MCF 10A (cell line): ENCODE measurements at regions not wholly inside any gene's neighbourhood (a gene's known extent, or its start where the extent isn't known, plus 50 kb on each side); places are given as distances from the start of the nearest gene placed in this dataset.
A peak's percentile ranks its signal among the peaks of the same experiment; 100 is the strongest.
"Not testable (repeated sequence)": the region's sequence is repeated elsewhere in the genome, so short reads cannot be mapped to it uniquely, and the experiment has no call there.

Experiments
- BruUV-seq: library from RNA; stranded (reverse); fragments of 400-500 nt; replicated peaks from 2 replicates; lab custom pipeline; 2021; lab: Mats Ljungman, UMichigan
- CTCF ChIA-PET: fragments of 300-600 bp; sonication (Branson Sonifier 250); formaldehyde crosslinking; extraction: SDS; loops from one replicate; lab custom pipeline; 2021; ENCODE audit warnings: antibody characterized with exemption, inconsistent platforms; lab: Yijun Ruan, JAX
- POLR2A ChIA-PET: fragments of 300-600, 350-650 bp; sonication (Branson Sonifier 250); formaldehyde crosslinking; extraction: SDS; loops from one replicate; lab custom pipeline; 2020; ENCODE audit warnings: antibody characterized with exemption, inconsistent platforms; lab: Yijun Ruan, JAX
- DNase-seq: peaks from one replicate; pipeline ENCODE4 v3.0.0-alpha.2; 2018; ENCODE audit not compliant: unreplicated experiment
- H3K27ac Mint-ChIP-seq: one replicate; pipeline ENCODE4 v1.8.0; 2022; ENCODE audit warnings: mild to moderate bottlenecking, low read depth, mixed read lengths; ENCODE audit not compliant: unreplicated experiment
- H3K27me3 Mint-ChIP-seq: one replicate; pipeline ENCODE4 v1.8.0; 2022; ENCODE audit warnings: mixed read lengths; ENCODE audit not compliant: insufficient read depth, unreplicated experiment
- H3K36me3 Mint-ChIP-seq: one replicate; pipeline ENCODE4 v1.8.0; 2022; ENCODE audit warnings: mild to moderate bottlenecking, moderate library complexity, mixed read lengths; ENCODE audit not compliant: insufficient read depth, unreplicated experiment
- H3K4me1 Mint-ChIP-seq: one replicate; pipeline ENCODE4 v1.8.0; 2022; ENCODE audit warnings: mixed read lengths; ENCODE audit not compliant: insufficient read depth, unreplicated experiment
- H3K4me3 Mint-ChIP-seq: one replicate; pipeline ENCODE4 v1.8.0; 2022; ENCODE audit warnings: mild to moderate bottlenecking, moderate library complexity, mixed read lengths; ENCODE audit not compliant: unreplicated experiment
- H3K9me3 Mint-ChIP-seq: one replicate; pipeline ENCODE4 v1.8.0; 2022; ENCODE audit warnings: mixed read lengths; ENCODE audit not compliant: unreplicated experiment
- intact Hi-C: fragments of 100-400 bp; cut with micrococcal nuclease; formaldehyde crosslinking; loops from 2 replicates; pipeline ENCODE4 v1.14.1; 2022
- TF ChIP-seq, protein P1 (sequence below): fragments of 200-600 bp; IDR thresholded peaks from one replicate; pipeline ENCODE4 v1.8.0; 2022; ENCODE audit warnings: antibody characterized with exemption, mild to moderate bottlenecking; ENCODE audit not compliant: unreplicated experiment

DNA sequence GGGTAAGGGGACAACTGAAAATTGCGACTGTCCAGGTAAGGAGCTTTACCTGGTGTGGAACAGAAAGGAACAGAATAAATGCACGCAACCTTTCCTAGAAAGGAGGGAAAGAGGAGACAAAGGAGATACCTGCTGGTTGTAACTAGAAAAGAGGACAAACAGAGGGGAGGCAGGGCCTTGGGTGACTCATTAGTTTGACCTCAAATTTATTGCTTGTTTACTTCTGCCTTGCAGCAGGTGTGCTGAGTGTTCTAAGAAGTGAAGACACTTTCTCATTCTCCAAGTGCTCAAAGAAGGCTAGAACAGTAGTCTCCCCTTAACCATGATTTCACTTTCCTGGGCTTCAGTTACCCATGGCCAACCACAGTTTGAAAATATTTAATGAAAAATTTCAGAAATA lies 123.1 kb upstream of the BOD1L1 start:
- Mint-ChIP-seq H3K9me3 (no peaks in the 10 kb centered on the region), H3K36me3 (no peaks in the 10 kb centered on the region), H3K27ac (no peak overlapping the region), H3K27me3 (no peaks in the 10 kb centered on the region), H3K4me1 (peaks cover 10% of the 10 kb centered on the region), H3K4me3 (no peak overlapping the region)
- no TSS peak for BruUV-seq
- DNase-seq = peak; percentile 7
- CTCF ChIA-PET = interaction anchor here (0.6 to 1.0 kb wide), 2 partner anchors 11 to 119 kb away, joined by 3 read pairs; no protein-coding TSS in a partner anchor
- POLR2A ChIA-PET = interaction anchor here (1.2 kb wide), 1 partner anchor 45 kb away, joined by 5 read pairs; no protein-coding TSS in a partner anchor
- TF ChIP-seq, protein P1, sequence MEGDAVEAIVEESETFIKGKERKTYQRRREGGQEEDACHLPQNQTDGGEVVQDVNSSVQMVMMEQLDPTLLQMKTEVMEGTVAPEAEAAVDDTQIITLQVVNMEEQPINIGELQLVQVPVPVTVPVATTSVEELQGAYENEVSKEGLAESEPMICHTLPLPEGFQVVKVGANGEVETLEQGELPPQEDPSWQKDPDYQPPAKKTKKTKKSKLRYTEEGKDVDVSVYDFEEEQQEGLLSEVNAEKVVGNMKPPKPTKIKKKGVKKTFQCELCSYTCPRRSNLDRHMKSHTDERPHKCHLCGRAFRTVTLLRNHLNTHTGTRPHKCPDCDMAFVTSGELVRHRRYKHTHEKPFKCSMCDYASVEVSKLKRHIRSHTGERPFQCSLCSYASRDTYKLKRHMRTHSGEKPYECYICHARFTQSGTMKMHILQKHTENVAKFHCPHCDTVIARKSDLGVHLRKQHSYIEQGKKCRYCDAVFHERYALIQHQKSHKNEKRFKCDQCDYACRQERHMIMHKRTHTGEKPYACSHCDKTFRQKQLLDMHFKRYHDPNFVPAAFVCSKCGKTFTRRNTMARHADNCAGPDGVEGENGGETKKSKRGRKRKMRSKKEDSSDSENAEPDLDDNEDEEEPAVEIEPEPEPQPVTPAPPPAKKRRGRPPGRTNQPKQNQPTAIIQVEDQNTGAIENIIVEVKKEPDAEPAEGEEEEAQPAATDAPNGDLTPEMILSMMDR = no peak
- intact Hi-C loops = no loop called here

DNA sequence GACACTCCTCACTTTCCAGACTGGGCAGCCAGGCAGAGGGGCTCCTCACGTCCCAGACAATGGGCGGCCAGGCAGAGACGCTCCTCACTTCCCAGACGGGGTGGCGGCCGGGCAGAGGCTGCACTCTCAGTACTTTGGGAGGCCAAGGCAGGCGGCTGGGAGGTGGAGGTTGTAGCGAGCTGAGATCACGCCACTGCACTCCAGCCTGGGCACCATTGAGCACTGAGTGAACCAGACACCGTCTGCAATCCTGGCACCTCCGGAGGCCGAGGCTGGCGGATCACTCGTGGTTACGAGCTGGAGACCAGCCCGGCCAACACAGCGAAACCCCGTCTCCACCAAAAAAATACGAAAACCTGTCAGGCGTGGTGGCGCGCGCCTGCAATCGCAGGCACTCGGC lies 134.1 kb upstream of the BOD1L1 start:
- CTCF ChIA-PET, intact Hi-C loops: not testable (repeated sequence)

DNA sequence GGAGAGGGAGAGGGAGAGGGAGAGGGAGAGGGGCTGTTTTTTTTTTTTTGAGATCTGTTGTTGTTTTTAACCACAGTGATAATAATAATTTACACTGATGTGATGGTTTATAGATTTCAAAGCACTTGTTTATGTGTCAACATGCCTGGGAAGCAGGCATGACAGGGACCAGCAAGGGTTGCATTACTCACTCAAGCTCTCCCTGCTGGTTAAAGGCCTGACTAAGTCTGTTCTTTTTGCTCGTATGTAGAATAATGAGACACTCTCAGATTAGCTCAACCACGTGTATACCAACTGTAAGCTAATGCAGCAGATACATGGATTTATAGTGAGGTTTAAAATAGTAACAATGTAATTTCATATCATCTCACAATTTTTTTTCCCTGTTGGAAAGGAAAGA lies 134.6 kb upstream of the BOD1L1 start:
- TF ChIP-seq, protein P1 = no peak
- CTCF ChIA-PET = interaction anchor here (0.7 kb wide), 1 partner anchor 46 kb away, joined by 3 read pairs; no protein-coding TSS in a partner anchor
- DNase-seq = no peak
- no peaks in the 10 kb centered on the region for H3K36me3 Mint-ChIP-seq
- POLR2A ChIA-PET = no interaction called here
- intact Hi-C loops = no loop called here
- peaks cover 10% of the 10 kb centered on the region for H3K4me1 Mint-ChIP-seq
- no peak overlapping the region for H3K27ac Mint-ChIP-seq
- no TSS peak for BruUV-seq
- H3K27me3 Mint-ChIP-seq = no peaks in the 10 kb centered on the region
- H3K9me3 Mint-ChIP-seq = peaks cover 5% of the 10 kb centered on the region
- H3K4me3 Mint-ChIP-seq = no peak overlapping the region

More for the DNA sequence above, 134.1 kb upstream of the BOD1L1 start:
- H3K27ac Mint-ChIP-seq, DNase-seq, BruUV-seq, H3K4me3 Mint-ChIP-seq, H3K36me3 Mint-ChIP-seq, H3K27me3 Mint-ChIP-seq, H3K9me3 Mint-ChIP-seq, POLR2A ChIA-PET: not testable (repeated sequence)
- peaks cover 10% of the 10 kb centered on the region for H3K4me1 Mint-ChIP-seq

DNA sequence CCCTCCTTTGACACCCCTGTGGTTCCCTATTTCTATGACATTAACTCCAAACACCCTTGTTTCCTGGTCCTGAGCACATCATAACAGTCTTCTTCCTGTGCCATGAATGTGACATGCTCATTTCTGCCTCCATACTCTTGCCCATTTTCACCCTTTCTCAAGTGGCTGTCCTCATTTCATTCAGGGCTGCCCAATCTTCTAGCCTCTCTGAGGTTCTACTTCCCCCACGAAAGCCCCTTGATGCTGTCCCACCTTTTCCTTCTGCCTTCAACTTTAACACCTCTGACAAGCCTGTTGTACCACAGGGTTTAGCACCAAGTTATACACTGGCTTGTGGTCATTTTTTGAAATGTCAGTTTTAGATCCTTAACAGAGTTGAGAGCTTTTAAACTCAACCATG lies 136.2 kb upstream of the BOD1L1 start:
- H3K36me3 Mint-ChIP-seq = no peaks in the 10 kb centered on the region
- no peak overlapping the region for H3K4me3 Mint-ChIP-seq
- H3K4me1 Mint-ChIP-seq = peaks cover 10% of the 10 kb centered on the region
- no peak overlapping the region for H3K27ac Mint-ChIP-seq
- no TSS peak for BruUV-seq
- CTCF ChIA-PET = no interaction called here
- no peak for DNase-seq
- H3K9me3 Mint-ChIP-seq = peaks cover 5% of the 10 kb centered on the region
- H3K27me3 Mint-ChIP-seq = no peaks in the 10 kb centered on the region
- TF ChIP-seq, protein P1 = no peak
- POLR2A ChIA-PET = no interaction called here
- intact Hi-C loops = no loop called here

DNA sequence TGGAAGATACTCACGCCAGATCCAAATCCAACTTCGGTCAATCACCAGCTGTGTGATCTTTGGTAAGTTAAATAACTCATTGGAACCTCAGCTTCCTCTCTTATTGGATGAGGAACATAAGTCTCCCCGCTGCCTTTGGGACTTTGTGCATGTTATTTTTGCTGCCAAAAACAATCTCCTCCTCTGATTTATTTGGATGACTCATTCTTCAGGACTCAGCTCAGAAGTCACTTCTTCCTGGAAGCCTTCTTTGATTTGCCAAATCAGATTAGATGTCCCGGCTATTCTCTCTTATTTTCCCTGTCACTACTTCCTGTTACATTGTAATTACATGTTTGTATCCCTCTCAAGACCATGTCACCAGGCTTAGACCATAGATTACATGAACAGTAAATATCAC lies 138.0 kb upstream of the BOD1L1 start:
- H3K4me1 Mint-ChIP-seq = peaks cover 10% of the 10 kb centered on the region
- BruUV-seq = no TSS peak
- intact Hi-C loops = no loop called here

More for the DNA sequence above, 138.0 kb upstream of the BOD1L1 start:
- TF ChIP-seq, protein P1 = no peak
- Mint-ChIP-seq H3K9me3 (peaks cover 5% of the 10 kb centered on the region), H3K27ac (no peak overlapping the region), H3K36me3 (no peaks in the 10 kb centered on the region), H3K27me3 (no peaks in the 10 kb centered on the region), H3K4me3 (no peak overlapping the region)
- ChIA-PET CTCF (no interaction called here), POLR2A (interaction anchor here (0.7 kb wide), 1 partner anchor 142 kb away, joined by 3 read pairs; no protein-coding TSS in a partner anchor)
- peak; percentile 30 for DNase-seq
